Coronary artery (tissue), 2 donors: ENCODE measurements at regions not wholly inside any gene's neighbourhood (a gene's known extent, or its start where the extent isn't known, plus 50 kb on each side); places are given as distances from the start of the nearest gene placed in this dataset.

Experiments used
- DNase-seq: peaks from one replicate; pipeline ENCODE4 v3.0.0-alpha.2; 2017; ENCODE audit warnings: low spot score
- H3K27ac ChIP-seq, 2 donors: fragments of 200-600 bp; sonication (generic); one replicate each; pipeline ENCODE4 v1.5.1; 2016 to 2019
- H3K4me3 ChIP-seq: fragments of 200-600 bp; sonication (generic); 2 replicates; pipeline ENCODE4 v1.5.1; 2016; ENCODE audit warnings: mild to moderate bottlenecking, moderate library complexity
- CTCF ChIP-seq: fragments of 200-600 bp; sonication (generic); IDR thresholded peaks from one replicate; pipeline ENCODE4 v1.5.1; 2019; ENCODE audit warnings: antibody characterized with exemption

DNA sequence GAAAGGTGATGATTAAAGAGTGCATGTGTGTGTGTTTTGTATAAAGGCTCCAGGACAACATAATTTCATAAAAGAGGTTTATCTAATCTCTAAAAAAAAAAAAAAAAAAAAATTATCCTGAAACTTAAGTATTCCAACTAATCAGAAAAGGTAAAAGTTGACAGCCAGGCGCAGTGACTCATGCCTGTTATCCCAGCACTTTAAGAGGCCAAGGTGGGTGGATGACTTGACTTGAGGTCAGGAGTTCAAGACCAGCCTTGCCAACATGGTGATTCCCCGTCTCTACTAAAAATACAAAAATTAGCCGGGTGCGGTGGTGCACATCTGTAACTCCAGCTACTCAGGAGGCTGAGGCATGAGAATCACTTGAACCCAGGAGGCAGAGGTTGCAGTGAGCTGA lies 632.7 kb upstream of the CHORDC1 start:
- Histone ChIP-seq H3K4me3 (no peak overlapping the region), H3K27ac (no peak overlapping the region)
- no peak for DNase-seq
- no peak for TF ChIP-seq CTCF

DNA sequence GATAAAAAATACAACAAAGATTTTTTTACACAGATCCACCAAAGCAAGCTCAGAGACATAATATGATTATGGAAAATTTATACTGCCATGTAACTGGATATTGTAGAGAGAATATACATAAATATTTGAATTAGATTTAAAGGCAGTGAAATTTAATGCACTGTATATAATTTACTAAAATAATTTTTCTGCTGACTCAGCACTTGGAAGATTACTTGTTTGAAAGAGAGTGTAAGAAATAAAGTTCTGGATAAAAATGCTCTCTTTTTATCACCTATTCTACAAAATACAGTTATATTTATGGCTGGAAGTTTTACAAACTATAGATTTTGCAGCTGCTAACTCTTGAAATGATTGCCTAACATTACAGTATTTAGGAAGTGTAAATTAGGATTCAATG lies 628.3 kb upstream of the CHORDC1 start:
- H3K4me3 ChIP-seq: no peak overlapping the region
- no peak overlapping the region for H3K27ac ChIP-seq
- no peak for TF ChIP-seq CTCF
- no peak for DNase-seq

- no peak overlapping the region for H3K27ac ChIP-seq
- DNase-seq: no peak
- no peak overlapping the region for H3K4me3 ChIP-seq
- no peak for TF ChIP-seq CTCF
Measured at GRCh38 chr11:90849312-90849711, 626.5 kb upstream of the CHORDC1 start.

GRCh38 chr11:90847268-90847886 lies 624.5 kb upstream of the CHORDC1 start:
- H3K4me3 ChIP-seq: no peak overlapping the region

DNA sequence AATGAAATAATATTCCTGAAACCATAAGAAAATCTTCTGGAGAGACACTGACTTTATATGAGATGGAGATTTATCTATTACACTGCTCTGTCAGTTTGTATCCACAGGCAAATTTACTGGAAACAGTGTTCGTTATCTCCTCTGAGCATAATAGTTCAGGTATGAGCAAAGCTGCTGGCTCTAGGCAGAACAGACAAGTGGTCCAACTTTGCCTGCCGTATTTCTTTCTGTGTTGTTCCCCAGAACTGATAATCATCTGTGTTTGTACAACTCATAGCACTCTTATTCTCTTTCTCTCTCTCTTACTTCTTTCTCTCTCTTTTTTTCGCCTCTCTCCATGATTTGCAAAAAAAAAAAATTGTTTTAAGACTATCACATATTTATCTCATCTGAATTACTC lies 623.8 kb upstream of the CHORDC1 start:
- no peak for TF ChIP-seq CTCF
- DNase-seq: no peak
- Histone ChIP-seq H3K4me3 (no peak overlapping the region), H3K27ac (no peak overlapping the region)

More at GRCh38 chr11:90847268-90847886, 624.5 kb upstream of the CHORDC1 start:
- no peak for DNase-seq
- TF ChIP-seq CTCF: no peak
- no peak overlapping the region for H3K27ac ChIP-seq

DNA sequence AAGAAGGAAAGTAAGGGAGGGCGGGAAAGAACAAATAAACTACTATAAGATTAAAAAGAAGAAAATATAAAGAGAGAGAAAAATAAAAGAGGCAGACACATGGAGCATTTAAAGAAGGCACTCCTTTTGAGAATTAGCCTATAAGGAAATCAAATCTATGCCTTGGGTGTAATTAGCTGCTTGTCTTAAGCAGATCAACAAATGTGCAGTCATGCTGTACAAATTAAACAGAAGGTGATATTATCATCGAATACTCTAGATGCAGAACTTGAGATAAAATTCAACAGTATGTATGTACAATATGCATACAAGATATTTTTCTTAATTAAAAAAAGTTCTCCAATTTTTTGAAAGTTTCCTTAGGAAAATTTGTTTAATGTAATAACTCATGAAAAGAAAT lies 623.0 kb upstream of the CHORDC1 start:
- no peak overlapping the region for H3K4me3 ChIP-seq
- H3K27ac ChIP-seq: no peak overlapping the region
- DNase-seq: no peak
- no peak for TF ChIP-seq CTCF

DNA sequence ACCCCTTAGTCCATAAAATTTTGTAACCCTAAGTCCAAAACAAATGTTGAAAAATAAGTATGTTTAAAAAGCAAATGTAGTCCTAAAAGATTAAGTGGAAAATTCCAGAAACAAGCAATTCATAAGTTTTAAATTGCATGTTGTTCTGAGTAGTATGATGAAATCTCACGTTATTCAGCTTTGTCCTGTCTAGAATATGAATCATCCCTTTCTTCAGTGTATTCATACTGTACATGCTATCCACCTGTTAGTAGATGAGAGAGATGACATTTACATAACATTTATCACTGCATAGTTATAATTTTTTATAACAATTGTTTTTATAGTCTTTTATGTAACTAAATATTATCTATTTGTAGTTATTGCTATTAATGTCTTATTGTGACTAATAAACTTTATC lies 622.3 kb upstream of the CHORDC1 start:
- no peak overlapping the region for H3K4me3 ChIP-seq
- no peak for TF ChIP-seq CTCF
- DNase-seq: no peak
- H3K27ac ChIP-seq: no peak overlapping the region
